Central memory CD4-positive, alpha-beta T cell (primary cell): ENCODE measurements at regions not wholly inside any gene's neighbourhood (a gene's known extent, or its start where the extent isn't known, plus 50 kb on each side); places are given as distances from the start of the nearest gene placed in this dataset.

Experiments
- DNase-seq: peaks from one replicate; pipeline ENCODE4 v3.0.0; 2022

DNA sequence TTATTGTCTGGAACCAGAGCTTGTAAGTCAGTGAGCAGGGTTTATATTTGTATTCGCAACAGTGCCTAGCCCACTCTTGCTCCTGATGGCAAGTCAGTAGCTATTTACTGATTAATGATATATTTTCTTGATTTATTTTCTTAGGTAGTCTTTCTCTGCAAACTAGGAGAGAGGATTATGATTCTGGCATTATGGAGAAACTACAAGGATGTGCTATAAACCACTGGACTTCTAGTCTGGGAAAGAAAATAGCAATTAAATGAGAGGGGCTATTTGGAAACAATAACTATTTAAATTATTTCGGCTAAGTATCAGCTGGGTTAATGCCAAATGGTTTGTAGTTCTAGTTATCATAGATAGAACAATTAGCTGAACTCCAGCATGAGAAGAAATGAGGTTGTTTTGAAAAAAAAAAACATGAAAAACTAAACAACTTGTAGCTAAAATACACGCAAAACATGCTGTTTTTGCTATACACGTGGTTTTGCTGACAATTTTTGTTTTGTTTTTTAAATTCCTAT, 304.9 kb upstream of the TCF21 start:
- no peak for DNase-seq

- DNase-seq, result no peak
Observed at GRCh38 chr6:133584823-133585222, 304.1 kb upstream of the TCF21 start.

- DNase-seq, result no peak
Observed at GRCh38 chr6:133585978-133586377, 302.9 kb upstream of the TCF21 start.

DNA sequence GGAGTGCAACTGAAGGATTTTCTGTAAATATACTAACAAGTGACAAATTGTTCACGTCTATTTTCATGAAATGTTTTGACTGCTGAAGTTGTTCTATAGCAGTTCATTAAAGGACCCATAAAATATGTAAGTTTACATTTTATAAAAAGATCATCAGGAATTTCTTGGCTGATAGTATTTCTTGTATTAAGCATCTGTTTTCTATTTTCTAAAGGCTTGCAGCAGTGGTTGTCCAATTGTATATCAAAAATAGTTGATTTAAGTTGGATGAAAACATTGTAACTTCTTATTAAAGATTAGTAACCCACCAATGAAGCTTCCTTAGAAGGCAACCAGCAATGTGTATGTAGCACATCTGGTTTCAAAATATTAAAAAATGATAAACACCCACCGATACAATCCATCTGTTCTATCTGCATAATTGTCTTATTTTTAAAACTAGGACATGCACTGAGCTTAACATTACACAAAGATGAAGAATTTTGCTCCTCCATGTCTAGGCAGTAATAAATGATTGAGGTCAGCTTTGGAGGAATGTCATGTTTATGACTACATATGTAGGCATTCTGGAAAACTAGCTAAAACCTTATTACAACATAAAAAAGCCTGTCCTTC, 301.3 kb upstream of the TCF21 start:
- no peak for DNase-seq

- DNase-seq, result no peak
Observed at GRCh38 chr6:133590196-133590595, 298.7 kb upstream of the TCF21 start.

DNA sequence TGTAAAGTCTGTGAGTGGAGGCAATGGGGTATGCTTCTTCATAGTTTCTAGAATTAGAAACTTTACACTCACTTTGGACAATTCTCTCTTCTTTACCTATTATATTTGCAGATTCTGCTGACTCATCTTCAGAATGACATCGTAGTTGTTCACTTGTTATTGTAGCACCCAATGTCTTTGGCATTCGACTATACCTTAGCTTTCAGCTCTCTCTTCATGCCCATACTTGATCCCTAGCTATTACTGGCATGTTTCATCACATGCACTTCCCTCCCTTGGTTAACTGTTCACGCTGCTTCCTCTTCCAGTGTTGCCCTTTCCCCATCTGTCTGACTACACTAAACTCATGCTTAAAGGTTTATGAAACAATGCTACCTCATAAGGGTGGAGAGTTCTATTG, 298.1 kb upstream of the TCF21 start:
- no peak for DNase-seq

GRCh38 chr6:133591275-133591674, 297.6 kb upstream of the TCF21 start:
- no peak for DNase-seq

GRCh38 chr6:133594652-133595110, 294.2 kb upstream of the TCF21 start:
- no peak for DNase-seq

GRCh38 chr6:133595111-133595761, 293.7 kb upstream of the TCF21 start:
- DNase-seq, result no peak

- DNase-seq, result no peak
Observed at GRCh38 chr6:133606852-133607251, 282.1 kb upstream of the TCF21 start.

DNA sequence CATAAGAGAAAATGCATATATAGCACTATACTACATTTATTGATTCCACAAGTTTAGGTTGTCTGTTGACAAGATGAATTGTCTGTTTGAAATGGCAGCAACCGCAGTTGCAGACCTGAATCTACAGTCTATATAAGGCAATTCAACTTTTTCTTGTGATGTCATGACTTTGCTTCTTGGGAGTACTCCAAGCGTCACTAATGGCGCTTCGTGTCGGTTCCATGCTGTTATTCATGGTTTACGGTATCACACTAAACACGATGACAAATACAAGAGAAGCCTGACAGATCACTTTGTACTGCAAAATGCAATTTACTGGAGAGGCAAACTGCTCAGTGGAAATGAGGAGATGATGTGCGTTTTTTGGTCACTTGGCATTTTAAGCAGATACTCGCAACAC, 280.3 kb upstream of the TCF21 start:
- DNase-seq, result no peak

GRCh38 chr6:133609415-133610226, 279.3 kb upstream of the TCF21 start:
- DNase-seq, result no peak

GRCh38 chr6:133610227-133610840, 278.6 kb upstream of the TCF21 start:
- no peak for DNase-seq

DNA sequence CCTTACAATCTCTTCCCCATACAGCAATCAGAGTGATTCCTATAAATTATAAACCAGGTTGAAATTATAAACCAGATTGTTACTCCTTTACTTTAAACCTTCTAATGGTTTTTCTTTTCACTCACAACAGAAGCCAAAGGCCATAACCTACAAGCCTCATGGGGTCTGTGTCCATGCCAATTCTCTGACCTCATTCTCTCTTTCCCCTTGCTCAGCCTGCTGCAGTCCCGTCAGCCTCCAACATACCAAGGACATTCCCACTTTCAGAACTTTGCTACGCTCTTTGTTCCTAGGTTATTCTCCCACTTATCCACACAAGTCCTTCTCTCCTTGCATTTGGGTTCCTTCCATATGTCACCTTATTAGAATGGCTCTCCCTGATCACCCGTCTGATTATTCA, 277.9 kb upstream of the TCF21 start:
- DNase-seq, result no peak

DNA sequence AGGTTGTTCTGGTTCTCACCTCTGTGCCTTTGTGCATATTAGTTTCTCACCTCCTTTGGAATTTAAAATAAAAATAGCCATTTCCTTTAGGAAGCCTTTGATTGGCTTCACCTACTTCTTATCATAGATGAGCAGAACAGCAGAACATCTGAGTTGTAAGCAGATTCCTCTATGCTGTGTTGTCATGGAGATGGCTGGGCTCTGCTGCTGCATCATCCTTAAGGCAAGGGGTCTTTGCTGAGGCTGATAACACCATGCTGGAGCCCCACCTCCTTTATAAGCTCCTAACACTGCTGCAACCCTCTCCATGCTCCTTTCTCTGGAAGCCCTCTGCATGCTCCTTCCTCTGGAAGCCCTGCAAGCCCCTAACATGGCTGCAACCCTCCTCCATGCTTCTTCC, 276.5 kb upstream of the TCF21 start:
- no peak for DNase-seq

DNA sequence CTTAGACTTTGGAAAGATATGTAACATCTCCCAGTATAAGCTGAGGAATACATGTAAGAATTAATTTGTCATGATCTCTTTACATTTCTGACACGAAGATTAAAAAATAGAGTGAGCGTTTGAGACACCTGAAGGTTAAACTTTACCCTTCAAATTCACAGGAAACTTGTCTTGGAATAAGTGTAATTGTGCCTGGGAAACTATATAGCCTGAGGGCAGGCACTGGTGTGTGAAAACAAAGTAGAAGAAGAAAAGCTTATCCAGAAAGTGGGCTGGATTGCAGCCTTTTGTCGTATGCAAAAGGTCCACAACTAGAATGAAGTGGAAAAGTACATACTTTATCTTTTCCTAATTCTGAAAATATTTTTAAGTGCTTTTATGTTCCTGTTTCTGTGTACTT, 275.7 kb upstream of the TCF21 start:
- DNase-seq, result no peak

DNA sequence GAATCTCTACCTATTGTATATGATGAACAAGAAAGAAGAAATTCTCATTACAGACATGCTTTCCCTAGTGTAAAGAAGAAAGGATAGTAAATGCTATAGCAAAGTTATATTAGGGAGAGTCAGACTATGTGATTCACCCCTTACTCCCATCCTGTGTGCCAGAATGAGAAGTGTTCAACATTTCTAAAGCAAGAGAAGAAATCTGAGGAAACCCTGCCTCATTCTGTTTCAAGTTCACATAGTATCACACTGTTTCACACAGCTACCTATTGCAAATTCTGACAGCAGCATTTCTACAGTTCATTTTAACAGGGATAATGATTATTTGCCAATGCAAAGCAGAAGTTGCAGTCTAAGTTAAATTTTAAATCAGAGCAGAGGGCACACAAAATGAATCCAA, 267.2 kb upstream of the TCF21 start:
- DNase-seq, result no peak

GRCh38 chr6:133623065-133623464, 265.8 kb upstream of the TCF21 start:
- DNase-seq, result no peak

GRCh38 chr6:133623621-133624020, 265.3 kb upstream of the TCF21 start:
- DNase-seq, result no peak

DNA sequence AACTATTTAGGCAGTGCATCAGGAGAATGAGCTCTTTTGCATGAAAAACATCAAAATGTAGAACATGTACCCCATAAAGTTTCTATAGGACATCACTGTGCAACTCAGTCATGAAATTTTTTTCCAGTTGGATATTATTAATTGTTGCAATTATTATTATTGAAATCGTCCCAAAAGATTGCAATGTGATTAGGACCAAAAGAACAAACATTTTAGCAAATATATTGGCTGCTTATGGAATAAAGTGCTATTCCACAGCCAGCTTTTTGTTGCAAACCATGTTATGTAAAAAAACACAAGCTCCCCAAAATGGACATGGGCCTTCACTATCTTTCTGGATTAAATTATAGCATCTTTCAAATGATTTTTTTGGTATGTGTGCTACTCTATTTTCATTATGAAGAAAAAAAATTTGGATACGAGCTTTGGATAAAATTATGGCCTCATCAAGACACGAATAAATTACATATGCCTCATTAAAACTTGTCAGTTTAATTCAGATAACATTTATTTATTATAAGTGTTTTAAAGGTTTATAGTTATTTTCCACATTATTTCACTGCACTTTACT, 262.7 kb upstream of the TCF21 start:
- no peak for DNase-seq

- no peak for DNase-seq
Observed at GRCh38 chr6:133629970-133630369, 258.9 kb upstream of the TCF21 start.

DNA sequence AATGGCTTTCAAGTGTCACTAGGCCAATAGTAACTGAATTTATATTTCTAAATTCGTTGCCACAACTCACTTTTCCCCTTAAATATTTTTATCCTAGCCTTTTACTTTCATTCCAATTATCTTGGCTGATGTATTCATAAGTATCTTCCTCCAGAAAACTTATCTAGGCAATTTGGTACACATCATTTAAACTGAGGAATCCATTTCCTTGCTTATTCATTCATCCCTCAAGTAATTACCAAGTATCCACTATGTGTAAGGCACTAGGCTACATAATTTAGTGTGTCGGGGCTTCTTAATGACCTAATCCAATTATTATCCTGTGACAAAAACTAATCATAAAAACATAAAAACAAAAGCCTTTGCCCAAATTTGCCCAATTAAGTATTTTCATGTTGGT, 258.3 kb upstream of the TCF21 start:
- DNase-seq, result no peak

GRCh38 chr6:133631421-133631820, 257.5 kb upstream of the TCF21 start:
- DNase-seq, result no peak
